GM18861 (cell line): ENCODE measurements at regions not wholly inside any gene's neighbourhood (a gene's known extent, or its start where the extent isn't known, plus 50 kb on each side); places are given as distances from the start of the nearest gene placed in this dataset.

Source experiments
- ATAC-seq: cut with Tn5 transposase; IDR thresholded peaks from one replicate; pipeline ENCODE4 v1.9.1; 2021; ENCODE audit not compliant: unreplicated experiment

DNA sequence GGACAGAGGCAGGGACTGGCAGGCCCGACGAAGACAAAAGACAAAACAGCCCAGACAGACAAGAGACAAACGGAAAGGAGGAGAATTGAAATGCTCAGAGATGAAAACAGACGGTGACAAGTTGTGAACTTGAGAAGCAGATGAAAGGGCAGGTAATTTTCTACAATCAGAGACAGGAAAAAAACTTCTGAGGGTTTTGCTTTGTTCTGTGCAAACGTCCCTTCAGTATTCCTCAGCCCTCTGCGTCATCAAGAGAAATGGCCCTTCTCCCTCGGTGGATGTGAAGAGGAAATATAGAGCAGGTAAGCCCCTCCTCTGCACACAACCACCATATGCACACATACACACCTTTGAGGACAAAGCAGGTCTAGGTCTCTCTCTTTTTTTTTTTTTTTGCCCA, 206.6 kb downstream of the UACA start:
- ATAC-seq, result no peak

DNA sequence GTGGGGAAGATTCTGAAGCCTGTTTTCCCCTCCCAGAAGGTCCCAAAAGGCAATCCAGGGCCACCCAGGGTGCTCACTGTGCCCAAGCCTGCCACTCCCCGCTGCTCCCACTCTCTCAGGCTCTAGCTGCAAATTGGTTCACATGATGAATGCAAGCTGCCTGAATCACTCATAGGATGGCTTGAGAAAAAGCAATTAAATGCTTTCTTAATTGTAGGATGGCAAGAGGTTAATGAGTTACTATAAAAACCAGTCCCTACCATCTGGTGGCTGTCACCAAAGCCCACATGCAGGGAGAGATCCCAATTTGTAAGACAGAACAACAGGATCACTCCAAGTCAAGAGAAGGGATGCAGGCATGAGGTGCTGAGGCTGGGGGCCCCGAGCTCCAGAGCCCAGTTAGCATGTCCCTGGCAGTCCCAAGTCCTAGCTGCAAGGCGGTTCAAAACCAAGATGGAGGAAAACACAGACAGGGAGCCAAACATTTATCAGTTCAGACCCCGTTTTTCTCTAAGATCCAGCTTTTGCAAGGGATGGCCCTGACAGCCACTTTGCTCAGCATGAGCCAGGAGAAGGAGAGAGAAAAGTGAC, 207.1 kb downstream of the UACA start:
- ATAC-seq, result no peak

DNA sequence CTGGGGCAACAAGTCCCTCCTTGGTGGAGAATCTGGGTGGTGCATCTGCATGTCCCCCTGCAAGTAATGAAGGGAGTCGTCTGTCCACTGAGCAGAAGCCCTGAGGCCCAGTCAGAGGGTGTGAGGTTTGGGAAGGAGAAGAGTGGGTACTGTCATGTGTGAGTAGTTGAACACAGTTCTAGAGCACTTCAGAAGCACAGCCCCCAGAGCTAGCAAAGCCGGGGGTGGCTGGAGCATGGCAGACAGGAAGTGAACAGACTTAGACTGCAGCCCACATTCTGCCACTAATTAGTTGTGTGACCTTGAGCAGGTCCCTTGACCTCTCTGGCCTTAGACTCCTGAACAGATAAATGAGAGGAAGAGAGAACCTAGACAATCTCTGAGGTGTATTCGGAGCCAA, 207.6 kb downstream of the UACA start:
- no peak for ATAC-seq

DNA sequence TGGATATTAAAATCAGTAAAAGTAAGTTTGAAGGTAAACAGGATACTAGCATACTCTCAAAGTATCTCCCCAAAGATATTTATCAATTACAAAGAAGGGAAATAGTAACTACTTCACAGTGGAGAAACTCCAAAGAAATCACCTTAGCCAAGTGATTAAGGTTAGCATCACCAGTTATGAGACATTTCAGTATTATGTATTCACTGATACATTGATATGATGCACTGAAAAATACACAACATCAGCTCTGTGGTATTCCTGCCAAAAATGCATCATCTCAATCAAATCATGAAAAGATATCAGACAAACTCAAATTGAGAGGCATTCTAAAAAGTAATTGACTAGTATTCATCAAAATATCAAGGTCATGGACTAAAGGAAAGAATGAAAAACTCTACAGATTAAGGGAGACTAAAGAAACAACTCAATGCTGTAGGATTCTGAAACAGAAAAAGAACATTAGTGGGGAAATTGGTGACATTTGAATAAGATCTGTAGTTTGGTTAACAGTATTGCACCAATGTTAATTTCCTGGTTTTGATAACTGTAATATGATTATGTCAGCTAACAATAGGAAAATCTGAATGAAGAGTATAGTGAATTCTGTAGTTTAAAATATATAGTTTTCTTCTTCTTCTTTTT, 215.4 kb downstream of the UACA start:
- ATAC-seq, result no peak

DNA sequence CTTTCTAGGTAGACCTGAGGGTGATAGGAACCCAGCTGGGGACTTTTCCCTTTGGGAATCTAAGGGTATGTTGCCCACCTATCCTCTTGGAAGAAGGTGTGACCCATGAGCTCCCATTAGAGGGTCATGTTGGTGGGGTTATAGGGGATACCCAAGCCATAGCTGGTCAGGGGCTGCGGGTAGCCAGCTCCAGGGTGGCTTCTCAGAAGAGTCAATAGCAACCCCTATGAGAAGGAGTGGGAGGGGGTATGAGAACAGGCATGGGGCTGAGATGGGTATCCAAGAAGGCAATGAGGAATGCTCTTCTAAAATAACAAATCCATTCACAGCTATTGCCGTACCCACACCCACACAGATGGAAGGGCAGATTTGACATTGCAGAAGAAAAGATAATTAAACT, 217.8 kb downstream of the UACA start:
- ATAC-seq, result no peak

DNA sequence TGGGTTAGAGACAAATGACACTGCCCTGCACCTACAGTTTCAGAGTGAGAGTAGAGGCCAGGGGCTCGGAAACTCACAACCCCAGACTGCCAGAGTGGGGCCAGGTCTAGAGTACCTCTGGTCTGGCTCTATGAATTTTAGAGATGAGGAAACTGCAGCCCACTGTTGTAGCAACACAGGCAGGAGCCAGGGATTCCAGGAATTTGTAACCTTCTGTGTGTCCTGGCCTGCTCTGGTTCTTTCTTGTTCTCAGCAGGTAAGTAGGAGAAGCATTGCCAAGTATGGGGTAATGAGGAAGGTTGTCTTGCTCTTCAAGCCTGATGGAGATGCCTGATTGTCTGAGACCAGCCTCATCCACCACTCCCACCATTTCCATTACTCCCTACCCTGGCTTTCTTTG, 221.8 kb downstream of the UACA start:
- ATAC-seq, result no peak

DNA sequence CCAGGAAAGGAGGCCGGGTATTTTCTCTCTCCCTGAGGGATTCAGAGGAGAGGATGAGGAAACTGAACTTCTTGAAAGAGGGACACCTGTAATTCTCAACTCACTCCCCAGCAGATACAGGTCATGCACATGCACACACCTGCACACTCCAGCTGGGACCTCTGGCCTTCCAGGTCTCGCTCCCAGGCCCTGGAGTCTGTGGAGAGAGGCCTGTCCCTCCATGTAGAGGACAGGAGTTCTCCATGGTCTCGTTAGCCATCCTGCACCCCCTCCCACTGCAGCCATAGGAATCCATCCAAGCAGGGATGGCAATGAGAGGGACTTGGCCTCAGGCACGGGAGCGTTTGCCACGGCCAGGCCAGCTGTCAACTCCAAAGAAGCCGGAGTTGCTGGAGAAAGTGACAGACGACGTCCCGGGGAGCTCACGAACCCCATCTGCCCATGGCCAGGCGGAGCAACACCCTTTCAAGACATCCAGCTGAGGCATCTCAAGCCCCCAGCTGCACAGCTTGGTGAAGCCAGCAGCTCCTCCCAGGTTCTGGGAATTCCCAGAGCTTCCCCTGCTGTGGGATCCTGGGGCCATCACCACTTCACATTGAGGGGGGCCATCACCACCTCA, 223.3 kb downstream of the UACA start:
- no peak for ATAC-seq

DNA sequence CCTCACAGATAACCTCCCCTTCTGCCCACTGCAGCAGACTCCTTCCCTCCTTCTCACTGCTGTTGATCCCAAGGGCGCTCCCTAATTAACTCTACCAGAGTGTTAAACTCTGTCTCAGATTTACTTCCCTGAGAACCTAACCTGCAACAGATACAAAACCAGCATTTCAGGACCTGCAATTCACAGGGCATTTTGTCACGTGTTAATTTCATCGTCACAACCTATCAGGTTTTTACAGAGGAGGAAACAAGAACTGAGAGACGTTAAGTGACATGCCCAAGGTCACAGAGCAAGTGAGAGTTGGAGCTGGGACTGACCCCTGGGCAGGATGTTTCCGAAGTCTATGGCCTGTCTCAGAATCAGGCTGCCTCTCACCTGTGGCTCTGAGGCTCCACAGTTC, 223.9 kb downstream of the UACA start:
- ATAC-seq, result no peak

DNA sequence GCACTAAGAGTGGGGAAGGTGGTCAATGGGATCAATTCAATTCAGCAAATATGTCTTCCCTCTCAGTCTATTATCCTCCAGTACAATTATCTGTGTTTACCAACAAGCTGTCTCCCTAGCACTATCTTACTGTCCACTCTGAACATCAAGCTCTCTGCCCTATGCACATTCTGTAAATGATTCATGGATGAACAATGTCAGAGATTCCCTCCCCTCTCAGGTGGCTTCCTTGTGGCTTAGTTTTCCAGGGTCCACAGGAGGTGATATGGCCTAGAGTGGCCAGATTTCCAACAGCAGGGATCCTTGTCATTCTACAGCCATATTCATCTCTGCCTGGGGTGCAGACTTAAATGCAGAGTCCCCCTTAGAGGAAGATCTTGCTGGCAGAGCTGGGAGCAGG, 225.1 kb downstream of the UACA start:
- ATAC-seq, result no peak

DNA sequence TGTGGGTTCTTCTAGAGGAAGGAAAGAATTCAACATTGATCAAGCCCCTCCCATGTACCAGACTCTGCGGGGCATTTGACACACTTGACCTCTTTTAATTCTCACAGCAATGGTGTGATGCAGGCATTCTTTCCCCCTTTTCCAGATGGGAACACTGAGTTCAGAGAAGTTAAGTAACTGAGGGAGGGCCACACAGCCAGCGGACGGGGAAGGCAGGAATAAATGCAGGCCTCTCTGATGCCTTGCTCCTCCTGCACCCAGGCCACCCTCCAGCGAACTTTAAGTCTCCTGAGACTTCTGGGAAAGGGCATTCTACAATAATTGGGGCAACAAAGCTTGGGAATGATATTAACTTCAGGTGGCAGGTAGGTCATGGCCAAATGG, 227.4 kb downstream of the UACA start:
- ATAC-seq, result no peak

DNA sequence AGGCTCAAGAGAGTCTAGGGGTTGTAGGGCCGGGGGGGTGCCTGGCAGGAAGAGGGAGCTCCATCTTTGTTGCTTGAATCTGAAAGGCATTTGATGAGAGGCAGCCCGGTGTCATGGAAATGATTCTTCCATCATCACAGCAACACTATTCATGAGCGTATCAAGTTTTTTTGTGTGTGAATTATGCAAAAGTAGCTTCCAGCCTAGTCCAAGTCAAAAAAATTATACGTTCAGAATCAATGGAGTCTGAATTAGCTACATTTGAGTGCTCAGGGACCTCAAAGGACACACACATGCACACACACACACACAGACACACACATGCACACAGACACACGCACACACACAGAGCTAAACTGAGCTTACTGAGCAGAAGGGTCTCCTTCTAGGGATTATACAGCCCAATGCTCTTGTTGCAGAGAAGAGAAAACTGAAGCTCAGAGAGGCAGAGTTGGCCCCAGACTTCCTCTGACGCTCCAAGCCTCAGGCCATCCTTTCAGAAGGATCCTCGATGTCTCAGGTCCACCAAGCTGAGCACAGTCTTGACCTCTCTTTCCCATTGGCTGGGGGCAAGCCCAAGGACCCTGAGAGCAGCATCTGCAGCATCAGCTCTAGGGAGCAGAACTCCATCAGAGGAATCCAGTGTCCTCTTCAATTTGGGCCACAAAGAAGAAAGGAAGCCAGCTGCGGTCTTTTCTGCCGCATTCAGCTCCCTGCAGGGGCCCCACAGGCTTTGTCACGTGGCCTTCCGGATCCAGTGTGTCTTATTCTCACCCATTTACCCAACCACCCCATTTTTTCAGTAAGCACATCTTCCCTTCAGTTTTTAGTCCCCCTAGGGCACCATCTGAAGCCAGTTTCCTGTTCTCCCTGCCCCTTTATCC, 228.0 kb downstream of the UACA start:
- ATAC-seq, result no peak

DNA sequence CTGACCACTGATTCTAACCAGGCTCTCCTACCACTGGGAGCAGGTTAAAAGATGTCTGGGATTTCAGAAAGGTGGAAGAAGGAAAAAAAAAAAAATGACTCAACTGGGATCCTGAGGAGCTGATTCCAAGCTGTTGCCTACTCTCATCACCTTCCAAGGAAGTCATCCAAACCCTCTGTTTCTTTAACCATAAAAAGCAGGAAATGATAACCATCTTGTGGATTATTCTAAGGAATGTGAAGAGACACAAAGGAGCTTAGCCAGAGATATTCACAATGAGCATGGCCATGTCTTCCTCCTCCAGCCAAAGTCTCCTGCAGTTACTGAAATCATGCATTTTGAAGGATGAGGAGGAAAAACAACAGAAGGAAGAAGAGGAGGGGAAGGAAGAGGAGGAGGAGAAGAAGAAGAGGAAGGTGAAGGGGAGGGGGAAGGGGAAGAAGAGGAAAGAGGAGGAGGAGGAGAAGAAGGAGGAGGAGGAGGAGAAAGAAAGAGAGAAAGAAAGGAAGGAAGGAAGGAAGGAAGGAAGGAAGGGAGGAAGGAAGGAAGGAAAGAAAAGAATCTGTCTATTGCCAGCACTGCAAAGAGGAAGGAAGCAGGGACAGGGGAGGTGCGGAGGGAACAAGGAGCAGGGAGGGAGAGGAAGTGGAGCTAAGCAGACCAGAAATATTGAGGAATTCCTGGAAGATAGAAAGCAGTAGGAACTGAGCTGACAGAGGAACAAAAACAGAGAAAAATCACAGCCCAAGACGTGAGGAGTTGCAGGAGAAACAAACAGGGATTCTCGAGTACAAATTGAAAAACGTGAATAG, 229.2 kb downstream of the UACA start:
- no peak for ATAC-seq

DNA sequence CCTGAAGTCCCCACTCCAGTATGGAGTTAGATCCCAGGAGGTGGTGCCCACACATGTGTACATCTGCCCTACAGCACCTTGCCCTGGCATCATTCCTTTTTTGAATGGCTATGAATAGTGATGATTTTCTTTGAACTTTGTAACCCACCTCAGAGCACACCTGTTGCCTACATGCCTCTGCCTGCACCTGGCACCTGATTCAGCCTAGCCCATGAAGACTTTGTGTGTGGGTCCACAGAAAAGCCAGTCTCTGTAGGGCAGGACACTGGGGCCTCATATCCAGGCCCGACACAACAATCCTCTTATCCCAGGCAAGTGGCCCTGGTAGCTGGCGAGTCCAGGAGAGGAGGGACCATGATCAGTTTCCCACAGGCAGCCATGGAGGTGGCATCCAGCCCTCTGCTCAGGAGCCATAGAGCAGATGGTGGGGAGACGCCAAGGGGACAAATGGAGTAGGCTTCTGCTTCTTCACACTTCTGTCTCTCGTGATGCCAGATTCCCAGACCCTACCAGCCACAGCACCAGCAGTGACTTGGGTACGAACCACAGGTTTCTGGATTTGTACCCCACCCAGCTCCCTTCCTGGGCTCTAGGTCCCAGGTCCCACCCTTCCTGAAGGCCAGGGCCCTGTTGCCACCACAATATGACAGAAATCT, 230.7 kb downstream of the UACA start:
- no peak for ATAC-seq

DNA sequence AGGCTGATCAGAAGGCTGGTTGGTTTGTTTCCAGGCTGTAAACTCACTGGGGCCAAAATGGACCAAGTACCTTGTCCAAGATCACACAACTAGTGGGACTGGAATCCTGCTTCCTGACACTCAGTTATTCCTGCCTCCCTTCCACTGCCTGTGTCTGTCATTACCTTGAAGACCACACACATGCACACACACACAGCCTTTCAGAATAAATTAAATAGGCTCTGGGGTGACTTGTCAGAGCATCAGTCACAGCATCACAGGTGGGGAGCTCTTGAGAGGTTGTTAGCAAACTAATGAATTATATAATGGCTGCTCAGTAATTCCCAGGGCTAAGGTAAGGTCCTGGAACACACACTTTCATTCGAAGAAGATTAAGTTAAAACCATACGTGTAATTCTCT, 231.8 kb downstream of the UACA start:
- no peak for ATAC-seq

DNA sequence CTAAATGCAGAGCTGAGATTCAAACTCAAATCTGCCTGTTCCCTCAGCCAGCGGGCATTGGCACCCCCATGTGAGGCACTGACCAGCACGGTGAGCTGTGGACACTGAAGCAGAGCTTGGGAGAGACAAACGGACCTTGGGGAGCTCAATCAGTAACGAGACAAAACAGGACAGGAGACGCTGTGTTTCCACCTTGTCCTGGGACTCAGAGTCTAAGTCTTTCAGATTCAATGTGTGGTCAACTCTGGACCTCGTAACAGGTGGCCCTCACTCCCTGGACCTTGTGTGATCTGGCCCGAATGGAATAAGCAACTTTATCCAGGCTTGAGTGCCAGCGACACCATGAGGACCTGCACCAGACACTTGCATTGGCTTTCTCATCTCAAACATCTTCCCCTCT, 232.5 kb downstream of the UACA start:
- ATAC-seq, result no peak

DNA sequence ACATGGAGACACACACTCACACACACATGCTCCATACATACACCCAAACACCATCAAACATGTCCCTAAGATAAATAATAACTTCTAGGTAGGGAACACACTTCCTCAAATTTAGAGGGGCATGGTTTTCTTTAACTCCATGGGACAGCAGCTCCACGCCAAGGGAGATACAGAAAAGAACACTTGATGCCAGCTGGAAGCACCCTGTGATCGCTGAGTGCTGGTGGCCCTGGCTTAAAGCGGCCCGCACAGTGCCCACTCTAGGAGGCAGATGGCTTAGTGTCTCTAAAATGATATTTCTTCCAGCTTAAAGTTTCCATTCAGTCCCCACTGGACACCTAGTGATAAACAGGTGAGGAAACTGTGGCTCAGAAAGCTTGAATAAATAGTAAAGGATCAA, 232.9 kb downstream of the UACA start:
- no peak for ATAC-seq

DNA sequence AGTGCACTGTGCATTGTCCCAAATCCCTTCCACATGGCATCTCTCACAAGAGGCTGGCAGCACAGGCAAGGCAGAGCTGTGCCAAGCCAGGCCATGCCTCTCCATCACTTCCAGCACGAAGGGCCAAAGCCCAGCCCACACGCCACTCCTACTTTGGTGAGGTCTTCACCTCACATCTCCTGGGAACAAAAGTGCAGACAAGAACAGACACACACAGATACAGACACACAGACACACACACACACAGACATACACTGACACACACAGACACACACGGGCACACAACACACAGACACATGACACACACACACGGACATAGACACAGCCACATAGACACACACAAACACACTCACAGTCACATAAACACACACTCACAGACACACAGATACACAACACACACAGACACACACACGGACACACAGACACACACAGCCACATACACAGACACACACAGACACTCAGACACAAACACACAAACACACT, 233.3 kb downstream of the UACA start:
- no peak for ATAC-seq

DNA sequence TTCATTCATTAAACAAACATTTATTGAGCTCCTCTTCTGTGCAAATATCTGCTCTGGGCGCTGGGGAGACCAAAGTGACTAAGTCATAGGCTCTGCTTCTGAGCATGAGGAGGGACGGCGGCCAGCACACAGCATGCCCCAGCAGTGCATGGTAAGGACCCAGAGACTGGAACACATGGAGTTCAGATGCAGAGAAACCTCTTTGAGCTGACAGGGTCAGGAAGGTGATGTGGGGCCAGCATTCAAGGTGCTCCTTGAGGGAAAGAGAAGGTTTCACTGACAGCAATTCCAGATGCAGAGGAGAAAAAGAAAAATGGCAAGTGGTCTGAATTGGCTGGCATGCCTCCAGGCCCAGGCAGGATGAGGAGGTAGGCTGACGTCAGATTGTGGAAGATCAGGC, 234.5 kb downstream of the UACA start:
- no peak for ATAC-seq

DNA sequence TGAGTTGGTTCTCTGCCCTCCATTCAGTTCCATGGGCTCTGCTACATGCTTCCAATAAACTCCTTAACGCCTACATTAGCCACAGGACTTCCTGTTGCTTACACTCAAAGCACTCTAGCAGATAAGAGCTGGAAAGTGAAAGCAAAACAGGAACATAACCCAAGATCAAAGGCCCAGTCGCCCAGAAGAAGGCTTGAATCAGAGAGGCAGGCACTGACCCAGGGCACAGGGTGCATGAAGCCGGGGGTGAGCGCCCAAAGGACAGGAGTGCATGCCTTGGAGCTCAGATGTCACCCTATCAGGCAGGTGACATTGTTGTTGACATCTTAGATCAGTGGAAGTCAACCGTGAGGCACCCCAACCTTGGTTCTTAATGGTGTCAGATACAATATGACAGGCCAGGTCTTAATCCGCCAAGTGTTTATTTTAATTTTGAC, 235.1 kb downstream of the UACA start:
- ATAC-seq, result peak; percentile 76

DNA sequence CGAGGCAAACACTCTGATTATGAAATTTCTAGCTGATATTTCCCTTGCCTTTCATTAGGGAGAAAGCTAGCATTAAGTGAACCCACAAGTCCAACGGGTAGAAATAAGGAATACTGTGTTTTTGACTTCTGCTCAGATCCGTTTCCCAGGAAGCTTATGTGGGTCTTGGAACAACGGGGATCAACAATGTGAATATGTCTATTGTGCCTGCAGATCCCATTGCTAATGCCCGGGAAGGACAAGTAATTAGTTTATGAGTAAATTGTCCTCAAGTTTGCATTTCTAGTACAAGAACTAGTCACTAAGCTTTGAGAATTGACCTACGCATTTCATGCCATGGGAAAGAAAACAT, 236.4 kb downstream of the UACA start:
- no peak for ATAC-seq
